ENCODE measurements at regions not wholly inside any gene's neighbourhood (a gene's known extent, or its start where the extent isn't known, plus 50 kb on each side); places are given as distances from the start of the nearest gene placed in this dataset.

DNA sequence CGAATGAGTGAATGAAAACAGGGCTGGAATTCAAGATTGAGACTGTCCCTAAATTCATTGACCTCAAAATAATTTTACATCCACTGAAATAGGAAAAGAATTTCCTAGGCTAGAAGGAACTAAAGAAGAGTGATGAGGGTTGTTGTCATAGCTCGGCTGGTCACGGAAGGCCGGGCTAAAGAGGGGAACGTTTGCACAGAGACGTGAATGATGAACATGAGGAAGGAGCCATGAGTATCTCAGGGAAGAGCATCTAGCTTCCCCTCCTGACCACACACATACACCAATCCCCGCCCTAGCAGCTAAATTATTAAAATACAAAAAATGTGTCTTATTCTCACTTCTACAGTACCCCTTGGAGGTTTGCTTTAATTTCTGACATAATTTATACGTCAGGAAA is 124.4 kb upstream of the ABCA1 start:
- Histone ChIP-seq H3K4me3 (no peak overlapping the region), H3K9me3 (peaks cover 0 to 5% (median 0%) of the 10 kb centered on the region in 12 donors), H3K27me3 (no peaks in the 10 kb centered on the region), H3K4me1 (peaks cover 0 to 27% (median 0%) of the 10 kb centered on the region in 12 donors), H3K27ac (peak overlapping the region in 1 of 12 donors; percentile 53), H3K36me3 (no peaks in the 10 kb centered on the region)
- TF ChIP-seq, protein P1, sequence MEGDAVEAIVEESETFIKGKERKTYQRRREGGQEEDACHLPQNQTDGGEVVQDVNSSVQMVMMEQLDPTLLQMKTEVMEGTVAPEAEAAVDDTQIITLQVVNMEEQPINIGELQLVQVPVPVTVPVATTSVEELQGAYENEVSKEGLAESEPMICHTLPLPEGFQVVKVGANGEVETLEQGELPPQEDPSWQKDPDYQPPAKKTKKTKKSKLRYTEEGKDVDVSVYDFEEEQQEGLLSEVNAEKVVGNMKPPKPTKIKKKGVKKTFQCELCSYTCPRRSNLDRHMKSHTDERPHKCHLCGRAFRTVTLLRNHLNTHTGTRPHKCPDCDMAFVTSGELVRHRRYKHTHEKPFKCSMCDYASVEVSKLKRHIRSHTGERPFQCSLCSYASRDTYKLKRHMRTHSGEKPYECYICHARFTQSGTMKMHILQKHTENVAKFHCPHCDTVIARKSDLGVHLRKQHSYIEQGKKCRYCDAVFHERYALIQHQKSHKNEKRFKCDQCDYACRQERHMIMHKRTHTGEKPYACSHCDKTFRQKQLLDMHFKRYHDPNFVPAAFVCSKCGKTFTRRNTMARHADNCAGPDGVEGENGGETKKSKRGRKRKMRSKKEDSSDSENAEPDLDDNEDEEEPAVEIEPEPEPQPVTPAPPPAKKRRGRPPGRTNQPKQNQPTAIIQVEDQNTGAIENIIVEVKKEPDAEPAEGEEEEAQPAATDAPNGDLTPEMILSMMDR (IDR thresholded peaks at IDR 0.05), result no peak
- no peak for TF ChIP-seq POLR2A (IDR thresholded peaks at IDR 0.05)
- DNase-seq, result no peak
- no peak for ATAC-seq
- 77 to 87% (median 85%) methylated on average over 8 of the region's 8 CpGs for WGBS, 4 donors
- intact Hi-C loops (cut with DNase I), result no loop called here

DNA sequence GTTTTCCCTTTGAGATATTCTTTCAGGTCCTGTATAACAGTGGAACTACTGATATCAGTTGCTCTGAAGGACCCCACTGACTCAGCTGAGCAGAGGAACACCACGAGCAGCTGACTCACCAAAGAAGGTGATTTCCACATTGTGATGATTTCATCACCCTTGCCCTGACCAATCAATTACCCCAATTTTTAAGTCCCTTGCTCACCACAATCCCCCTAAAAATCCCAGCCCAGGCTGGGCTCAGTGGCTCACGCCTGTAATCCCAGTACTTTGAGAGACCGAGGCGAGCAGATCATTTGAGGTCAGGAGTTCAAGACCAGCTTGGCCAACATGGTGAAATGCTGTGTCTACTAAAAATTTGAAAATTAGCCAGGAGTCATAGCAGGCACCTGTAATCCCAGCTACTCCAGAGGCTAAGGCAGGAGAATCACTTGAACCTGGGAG is 125.3 kb upstream of the ABCA1 start:
- TF ChIP-seq, protein P1 (IDR thresholded peaks at IDR 0.05), result no peak
- TF ChIP-seq POLR2A (IDR thresholded peaks at IDR 0.05), result no peak
- Histone ChIP-seq H3K4me3 (no peak overlapping the region), H3K27ac (peak overlapping the region in 1 of 12 donors; percentile 53), H3K36me3 (no peaks in the 10 kb centered on the region), H3K9me3 (peaks cover 0 to 5% (median 0%) of the 10 kb centered on the region in 12 donors), H3K4me1 (peaks cover 0 to 27% (median 0%) of the 10 kb centered on the region in 12 donors), H3K27me3 (no peaks in the 10 kb centered on the region)
- ATAC-seq (peak in 1 of 4 donors; percentile 49), DNase-seq (peak in 1 of 5 donors; percentile 57)
- 89 to 98% (median 93%) methylated on average over 4 of the region's 4 CpGs for WGBS, 4 donors
- intact Hi-C loops (cut with DNase I), result no loop called here

DNA sequence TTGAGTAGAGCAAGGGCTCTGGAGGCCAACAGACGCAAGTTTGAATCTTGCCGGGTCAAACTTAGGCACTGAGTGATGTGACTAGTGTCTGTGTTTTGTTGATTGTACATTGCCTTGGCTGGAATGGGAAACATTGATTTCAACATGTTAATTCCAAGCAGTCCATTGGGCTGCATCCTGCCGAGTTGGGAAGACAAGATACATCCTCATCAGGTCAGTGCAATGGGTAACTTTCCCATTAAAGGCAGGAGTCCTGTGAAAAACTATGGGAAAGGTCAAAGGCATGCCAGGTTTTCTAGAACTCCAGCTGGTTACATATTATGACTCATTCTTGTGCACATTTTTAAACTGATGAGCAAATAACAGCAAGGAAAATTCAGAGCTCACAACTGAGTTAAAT is 126.5 kb upstream of the ABCA1 start:
- Histone ChIP-seq H3K27me3 (no peaks in the 10 kb centered on the region), H3K4me3 (no peak overlapping the region), H3K4me1 (peaks cover 0 to 27% (median 0%) of the 10 kb centered on the region in 12 donors), H3K9me3 (peaks cover 0 to 5% (median 0%) of the 10 kb centered on the region in 12 donors), H3K27ac (no peak overlapping the region), H3K36me3 (no peaks in the 10 kb centered on the region)
- DNase-seq (no peak), ATAC-seq (peak in 1 of 4 donors; percentile 61)
- intact Hi-C loops (cut with DNase I), result no loop called here
- WGBS, 4 donors, result 53 to 72% (median 64%) methylated on average over 3 of the region's 3 CpGs
- TF ChIP-seq, protein P1 (IDR thresholded peaks at IDR 0.05), result no peak
- no peak for TF ChIP-seq POLR2A (IDR thresholded peaks at IDR 0.05)

- Histone ChIP-seq H3K4me3 (no peak overlapping the region), H3K27ac (no peak overlapping the region), H3K9me3 (peaks cover 0 to 5% (median 0%) of the 10 kb centered on the region in 12 donors), H3K4me1 (peaks cover 0 to 27% (median 0%) of the 10 kb centered on the region in 12 donors), H3K36me3 (no peaks in the 10 kb centered on the region), H3K27me3 (no peaks in the 10 kb centered on the region)
- intact Hi-C loops (cut with DNase I), result loop anchor here in 1 of 10 donors (5.0 kb wide), 1 partner anchor 129 kb away; the partner anchor contains the start of gene ABCA1
- TF ChIP-seq, protein P1 (IDR thresholded peaks at IDR 0.05), result no peak
- no peak for TF ChIP-seq POLR2A (IDR thresholded peaks at IDR 0.05)
- DNase-seq (no peak), ATAC-seq (no peak)
- WGBS, 4 donors, result 46 to 63% (median 54%) methylated on average over 3 of the region's 3 CpGs
Measured at GRCh38 chr9:105055917-105056316, 128.0 kb upstream of the ABCA1 start.

All from heart left ventricle (tissue), 16 donors.